GM21360 (cell line): ENCODE measurements at regions not wholly inside any gene's neighbourhood (a gene's known extent, or its start where the extent isn't known, plus 50 kb on each side); places are given as distances from the start of the nearest gene placed in this dataset.
"Not testable (repeated sequence)": the region's sequence is repeated elsewhere in the genome, so short reads cannot be mapped to it uniquely, and the experiment has no call there.

Experiments used
- ATAC-seq: cut with Tn5 transposase; IDR thresholded peaks from one replicate; pipeline ENCODE4 v1.9.1; 2021; ENCODE audit warnings: mild to moderate bottlenecking, moderate library complexity; ENCODE audit not compliant: unreplicated experiment

DNA sequence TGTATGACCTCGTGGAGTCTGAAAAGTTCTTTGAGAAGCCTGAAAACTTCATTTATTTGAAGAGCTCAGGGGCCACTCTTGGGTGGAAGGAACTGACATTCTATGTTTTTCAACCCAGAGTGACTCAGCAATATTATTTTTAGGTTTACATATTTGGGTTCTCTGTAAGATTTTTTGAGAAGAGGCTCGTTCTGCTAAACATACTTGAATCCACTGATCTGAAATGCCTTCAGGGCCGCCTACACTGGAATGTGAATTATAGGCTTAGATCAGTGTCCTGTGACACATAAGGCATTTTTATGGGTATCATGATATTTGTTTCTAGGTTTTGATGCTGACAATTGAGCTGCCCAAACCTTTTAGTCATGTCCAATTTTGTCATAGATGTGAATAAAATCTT, 86.2 kb downstream of the PSAT1 start:
- no peak for ATAC-seq

DNA sequence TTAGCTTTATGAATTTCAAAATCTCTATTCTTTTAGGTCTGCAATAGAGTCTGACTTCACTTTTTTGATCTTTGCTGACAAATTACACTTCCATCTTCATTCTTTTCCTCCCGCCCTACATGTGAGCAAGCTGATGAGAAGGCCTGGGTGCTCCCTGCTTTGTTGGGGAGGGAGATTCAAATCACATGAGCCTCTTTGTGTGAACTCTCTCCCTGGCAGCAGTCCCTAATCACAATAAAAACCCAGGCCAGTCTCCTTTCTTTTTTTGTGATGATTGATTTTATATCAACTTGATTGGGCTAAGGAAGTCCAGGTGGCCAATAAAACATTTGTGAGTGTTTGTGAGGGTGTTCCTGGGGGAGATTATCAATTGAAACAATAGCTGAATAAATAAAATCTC, 89.4 kb downstream of the PSAT1 start:
- ATAC-seq = no peak

DNA sequence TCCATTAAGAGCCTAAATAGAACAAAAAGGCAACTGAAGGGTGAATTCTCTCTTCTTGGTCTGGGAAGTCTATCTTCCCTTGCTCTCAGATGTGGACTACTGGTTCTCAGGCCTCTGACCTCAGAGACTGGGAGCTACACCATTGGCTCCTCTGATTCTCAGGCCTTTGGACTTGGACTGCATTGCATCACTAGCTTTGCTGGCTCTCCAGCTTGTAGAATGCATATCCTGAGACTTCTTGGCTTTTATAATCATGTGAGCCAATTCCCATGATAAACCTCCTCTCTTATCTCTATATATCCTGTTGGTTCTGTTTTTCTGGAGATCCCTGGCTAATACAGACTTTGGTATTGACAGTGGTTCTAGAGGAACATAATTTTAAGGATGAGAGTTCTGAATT, 89.8 kb downstream of the PSAT1 start:
- no peak for ATAC-seq

DNA sequence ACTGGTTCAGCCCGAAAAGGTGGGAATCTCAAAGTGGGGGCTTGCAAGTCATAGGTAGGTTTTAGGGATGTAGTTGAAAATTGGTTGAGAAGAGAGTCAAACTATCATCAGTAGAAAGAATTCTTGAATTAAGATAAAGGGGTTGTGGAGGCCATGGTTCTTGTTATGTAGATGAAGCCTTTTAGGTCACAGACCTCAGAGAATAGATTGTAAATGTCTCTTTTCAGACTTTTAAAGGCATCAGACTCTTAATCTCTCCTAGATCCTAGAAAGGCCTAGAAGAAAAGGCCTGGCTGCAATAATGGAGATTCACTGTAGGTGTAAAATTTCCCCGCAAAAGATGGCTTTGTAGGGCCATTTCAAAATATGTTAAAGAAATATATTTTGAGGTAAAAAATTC, 96.4 kb downstream of the PSAT1 start:
- no peak for ATAC-seq

GRCh38 chr9:78393932-78394331, 97.0 kb downstream of the PSAT1 start:
- no peak for ATAC-seq

GRCh38 chr9:78396087-78396486, 99.2 kb downstream of the PSAT1 start:
- ATAC-seq = no peak

DNA sequence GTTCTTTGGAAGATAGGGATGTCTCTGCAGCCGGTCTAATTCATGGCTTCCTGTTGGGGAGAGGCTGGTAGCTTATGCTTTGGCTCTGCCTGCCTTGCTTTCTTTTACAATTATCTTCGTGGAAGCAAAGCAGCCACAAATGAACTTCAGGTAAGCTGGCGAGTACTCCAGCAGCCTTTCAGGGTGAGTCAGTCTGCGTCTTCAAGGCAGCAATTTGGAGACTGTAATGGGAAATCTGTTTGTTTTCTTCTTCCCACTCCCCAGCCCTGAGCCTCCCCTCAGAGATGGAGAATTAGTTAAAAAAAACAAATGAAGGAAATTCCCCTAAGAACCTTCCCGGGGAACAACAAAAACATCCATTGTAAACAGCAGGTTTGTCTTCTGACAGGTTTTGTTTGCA, 100.1 kb downstream of the PSAT1 start:
- ATAC-seq = no peak

GRCh38 chr9:78397454-78397853, 100.5 kb downstream of the PSAT1 start:
- ATAC-seq = no peak

DNA sequence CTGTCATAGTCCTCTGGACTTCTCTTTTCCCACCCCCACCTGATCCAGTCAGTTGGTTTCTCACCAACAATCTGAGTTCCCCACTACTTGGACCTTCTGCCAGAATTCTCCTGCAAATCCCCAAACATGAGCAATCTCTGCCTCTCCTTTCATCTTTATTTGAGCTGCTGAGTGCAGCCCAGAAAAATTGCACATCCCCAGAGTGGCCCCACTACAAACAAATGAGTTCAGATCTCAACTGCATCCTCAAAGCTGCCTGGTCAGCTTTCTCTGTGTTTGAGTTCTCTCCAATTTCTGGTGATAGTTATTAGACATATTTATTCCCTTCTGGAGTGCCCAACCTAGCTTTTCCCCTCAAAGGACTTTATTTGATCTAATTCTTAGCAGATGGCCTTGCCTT, 102.2 kb downstream of the PSAT1 start:
- ATAC-seq = no peak

DNA sequence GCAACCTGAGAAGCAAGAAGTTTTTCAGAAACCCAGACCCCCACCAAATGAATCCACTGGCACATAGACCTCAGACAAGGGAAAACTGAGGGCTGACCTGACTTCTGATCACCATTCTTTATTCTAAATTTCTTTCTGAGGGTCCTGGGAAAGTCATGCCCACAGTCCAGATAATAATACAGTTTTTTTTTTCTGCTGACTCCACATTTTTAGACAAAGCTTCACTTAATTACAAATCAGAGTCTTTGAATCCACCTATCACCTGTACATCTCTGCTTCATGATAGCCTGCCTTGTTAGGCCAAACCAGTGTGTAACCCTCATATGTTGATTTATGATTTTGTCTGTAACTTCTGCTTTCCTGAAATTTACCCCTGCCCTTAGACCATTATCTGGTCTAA, 103.6 kb downstream of the PSAT1 start:
- no peak for ATAC-seq

DNA sequence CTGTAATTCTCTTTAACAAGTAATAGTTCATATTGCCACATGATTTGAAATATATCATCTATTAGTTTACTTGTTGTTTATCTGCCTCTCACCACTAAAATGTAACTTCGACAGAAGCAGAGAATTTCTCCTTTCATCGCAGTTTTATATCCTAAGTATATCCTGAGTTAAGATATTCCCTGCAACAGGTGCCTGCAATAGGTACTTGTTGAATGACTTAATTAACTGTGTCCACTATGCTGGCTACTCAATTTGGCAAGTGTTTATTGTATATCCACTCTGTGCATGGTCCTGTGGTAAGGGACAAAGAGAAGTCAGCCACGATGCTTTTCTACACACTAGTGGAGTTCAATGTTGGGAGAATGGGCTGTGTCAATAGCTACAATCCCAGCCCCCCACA, 108.5 kb downstream of the PSAT1 start:
- ATAC-seq = no peak

DNA sequence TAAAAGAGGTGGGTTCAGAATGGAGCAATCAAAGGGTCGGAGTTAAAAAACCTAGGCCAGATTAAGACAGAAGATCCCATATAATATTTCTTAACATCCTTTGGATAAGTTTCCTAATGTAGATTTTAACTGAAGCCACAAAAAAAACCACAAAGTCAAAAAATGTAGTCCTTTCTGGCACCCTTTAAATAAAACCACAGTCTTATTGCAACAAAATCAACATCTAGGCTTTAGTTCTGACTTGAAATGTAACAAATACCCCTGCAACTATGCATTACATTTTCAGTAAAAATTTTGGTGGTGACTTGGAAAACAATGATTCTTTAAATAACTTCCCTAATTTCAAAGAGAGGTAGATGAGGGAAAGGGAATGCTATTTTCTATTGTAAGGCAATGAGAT, 109.2 kb downstream of the PSAT1 start:
- no peak for ATAC-seq

DNA sequence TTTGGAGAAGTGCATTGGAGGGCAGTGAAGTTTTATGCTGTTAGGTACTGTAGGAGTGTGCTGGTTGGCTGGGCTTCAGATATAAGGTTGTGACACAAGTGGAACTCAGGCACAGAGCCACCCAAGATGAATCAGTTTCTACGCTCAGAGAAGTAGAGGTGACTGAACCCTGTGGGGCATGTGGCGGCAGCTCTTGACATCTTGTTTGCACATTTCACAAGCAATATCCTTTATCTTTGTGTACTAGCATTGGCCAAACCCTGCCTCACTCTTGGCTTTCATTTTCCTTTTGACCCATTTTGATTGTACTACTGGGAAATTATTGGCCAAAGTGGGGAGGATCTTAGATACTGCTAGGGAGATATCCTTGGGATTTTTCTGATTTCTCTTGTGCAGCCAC, 110.0 kb downstream of the PSAT1 start:
- no peak for ATAC-seq

DNA sequence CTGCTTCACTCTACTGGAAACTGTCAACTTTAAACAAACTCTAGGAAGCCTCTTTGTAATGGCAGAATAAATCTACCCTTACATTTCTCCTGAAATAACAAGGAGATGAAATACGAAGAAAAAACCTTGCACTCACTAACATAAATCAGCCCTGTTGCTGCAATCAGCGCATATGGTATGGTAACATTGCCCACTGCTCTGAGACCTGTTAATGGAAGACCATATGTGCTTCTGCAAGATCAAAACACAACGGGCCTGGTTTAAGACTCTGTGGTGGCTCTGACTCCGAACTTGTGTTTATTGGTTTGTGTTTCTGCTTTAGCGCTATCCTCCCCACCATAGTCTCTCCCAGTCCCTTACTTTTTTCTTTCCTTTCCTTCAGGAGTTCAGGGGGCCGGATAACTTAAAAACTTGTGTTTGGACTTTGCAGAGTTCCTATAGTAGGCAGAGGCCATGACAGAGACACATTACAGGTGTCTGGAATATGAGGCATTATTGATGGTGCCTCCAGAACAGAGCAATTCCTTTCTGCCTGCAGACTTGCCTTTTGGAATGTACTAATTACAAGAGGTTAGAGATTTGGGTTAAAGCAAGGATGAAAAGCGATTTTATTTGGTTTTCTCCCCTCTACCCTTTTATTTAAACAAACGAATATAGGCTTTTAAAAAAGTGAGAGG, 110.8 kb downstream of the PSAT1 start:
- no peak for ATAC-seq

- no peak for ATAC-seq
These were observed 111.5 kb downstream of the PSAT1 start for GRCh38 chr9:78408388-78408787.

DNA sequence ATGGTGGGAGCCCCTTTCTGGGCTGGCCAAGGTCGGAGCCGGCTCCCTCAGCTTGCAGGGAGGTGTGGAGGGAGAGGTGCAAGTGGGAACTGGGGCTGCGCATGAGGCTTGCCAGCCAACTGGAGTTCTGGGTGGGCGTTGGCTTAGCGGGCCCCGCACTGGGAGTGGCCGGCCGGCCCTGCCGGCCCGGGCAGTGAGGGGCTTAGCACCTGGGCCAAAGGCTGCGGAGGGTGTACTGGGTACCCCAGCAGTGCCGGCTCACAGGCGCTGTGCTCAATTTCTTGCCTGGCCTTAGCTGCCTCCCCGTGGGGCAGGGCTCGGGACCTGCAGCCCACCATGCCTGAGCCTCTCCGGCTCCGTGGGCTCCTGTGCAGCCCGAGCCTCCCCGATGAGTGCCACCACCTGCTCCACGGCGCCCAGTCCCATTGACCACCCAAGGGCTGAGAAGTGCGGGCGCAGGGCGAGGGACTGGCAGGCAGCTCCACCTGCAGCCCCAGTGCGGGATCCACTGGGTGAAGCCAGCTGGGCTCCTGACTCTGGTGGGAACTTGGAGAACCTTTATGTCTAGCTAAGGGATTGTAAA, 113.1 kb downstream of the PSAT1 start:
- ATAC-seq = not testable (repeated sequence)

GRCh38 chr9:78422309-78422708, 125.4 kb downstream of the PSAT1 start:
- no peak for ATAC-seq

DNA sequence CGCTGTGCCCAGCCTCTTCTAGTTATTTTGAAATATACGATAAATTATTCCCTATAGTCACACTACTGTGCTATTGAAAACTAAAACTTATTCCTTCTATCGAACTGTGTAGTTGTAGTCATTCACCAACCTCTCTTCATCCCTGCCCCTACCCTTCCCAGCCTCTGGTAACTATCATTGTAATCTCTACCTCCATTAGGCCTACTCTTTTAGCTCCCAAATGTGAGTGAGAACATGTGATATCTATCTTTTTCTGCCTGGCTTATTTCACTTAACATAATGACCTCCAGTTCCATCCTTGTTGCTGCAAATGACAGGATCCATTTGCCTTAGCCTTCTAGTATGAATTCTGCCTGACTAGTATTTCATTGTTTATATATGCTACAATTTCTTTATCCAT, 127.4 kb downstream of the PSAT1 start:
- ATAC-seq = no peak

DNA sequence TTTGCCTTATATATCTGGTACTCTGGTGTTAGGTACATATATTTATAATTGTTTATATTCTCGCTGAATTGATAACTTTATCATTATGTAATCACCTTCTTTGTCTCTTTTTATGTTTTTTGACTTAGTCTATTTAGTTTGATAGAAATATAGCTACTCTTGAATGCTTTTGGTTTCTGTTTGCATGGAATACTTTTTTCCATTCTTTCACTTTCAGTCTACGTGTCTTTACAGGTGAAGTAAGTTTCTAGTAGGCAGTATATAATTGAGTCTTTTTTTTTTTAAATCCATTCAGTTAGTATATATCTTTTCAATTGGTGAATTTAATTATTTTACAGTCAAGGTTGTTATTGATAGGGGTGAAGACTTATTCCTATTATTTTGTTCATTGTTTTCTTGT, 131.7 kb downstream of the PSAT1 start:
- ATAC-seq = no peak

DNA sequence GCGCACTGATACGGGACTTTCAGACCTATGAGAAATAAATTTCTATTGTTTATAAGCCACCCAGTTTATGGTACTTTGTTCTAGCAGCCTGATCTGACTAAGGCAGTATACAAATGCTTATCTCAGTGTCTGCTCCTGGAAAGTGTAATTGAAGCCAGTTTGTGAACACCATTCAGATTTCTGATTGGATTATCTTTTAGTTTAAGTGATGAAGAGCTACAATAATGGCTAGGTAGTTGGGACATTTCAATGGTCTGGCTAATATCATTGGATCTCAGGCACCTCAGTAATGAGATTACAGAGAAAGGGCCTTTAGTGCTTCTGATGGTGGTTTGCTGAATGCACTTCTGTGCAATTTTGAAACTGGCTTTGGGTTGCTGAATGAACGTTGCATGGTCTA, 133.5 kb downstream of the PSAT1 start:
- no peak for ATAC-seq

DNA sequence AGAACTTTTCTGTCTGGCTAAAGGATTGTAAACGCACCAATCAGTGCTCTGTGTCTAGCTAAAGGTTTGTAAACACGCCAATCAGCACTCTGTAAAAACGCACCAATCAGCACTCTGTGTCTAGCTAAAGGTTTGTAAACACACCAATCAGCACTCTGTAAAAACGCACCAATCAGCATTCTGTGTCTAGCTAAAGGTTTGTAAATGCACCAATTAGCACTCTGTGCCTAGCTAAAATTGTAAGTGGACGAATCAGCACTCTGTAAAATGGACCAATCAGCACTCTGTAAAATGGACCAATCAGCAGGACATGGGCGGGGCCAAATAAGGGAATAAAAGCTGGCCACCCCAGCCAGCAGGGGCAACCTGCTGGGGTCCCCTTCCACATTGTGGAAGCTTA, 134.1 kb downstream of the PSAT1 start:
- ATAC-seq = not testable (repeated sequence)

- no peak for ATAC-seq
These were observed 139.9 kb downstream of the PSAT1 start for GRCh38 chr9:78436873-78437272.

DNA sequence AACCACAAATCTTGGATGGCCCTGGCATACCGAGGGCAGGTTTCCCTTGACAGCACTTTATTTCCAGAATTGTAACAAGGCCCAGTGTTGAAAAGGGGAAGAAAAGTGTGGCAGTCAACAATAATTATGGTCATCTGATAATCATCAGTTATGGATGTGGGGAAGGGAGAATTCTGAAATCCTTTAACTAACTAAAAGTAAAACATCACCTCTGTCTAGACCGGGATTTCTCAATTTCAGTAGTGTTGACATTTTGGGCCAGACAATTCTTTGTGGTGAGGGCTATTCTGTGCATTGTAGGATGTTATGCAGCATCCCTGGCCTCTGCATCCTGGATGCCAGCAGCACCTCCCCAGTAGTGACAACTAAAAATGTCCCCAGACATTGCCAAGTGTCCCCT, 140.4 kb downstream of the PSAT1 start:
- no peak for ATAC-seq
